Parathyroid adenoma (tissue), 2 donors: ENCODE measurements at regions not wholly inside any gene's neighbourhood (a gene's known extent, or its start where the extent isn't known, plus 50 kb on each side); places are given as distances from the start of the nearest gene placed in this dataset.

Experiments used
- H2AFZ ChIP-seq: fragments of 300-600 bp; sonication (generic); one replicate; pipeline ENCODE4 v1.7.0; 2017; ENCODE audit warnings: antibody characterized with exemption, mild to moderate bottlenecking
- H3K27ac ChIP-seq: fragments of 300-600 bp; sonication (generic); one replicate; pipeline ENCODE4 v1.7.0; 2017
- H3K27me3 ChIP-seq: fragments of 300-600 bp; sonication (generic); one replicate; pipeline ENCODE4 v1.7.0; 2017; ENCODE audit warnings: low read length; ENCODE audit not compliant: control insufficient read depth, insufficient read depth
- H3K36me3 ChIP-seq: fragments of 300-600 bp; sonication (generic); one replicate; pipeline ENCODE4 v1.7.0; 2017; ENCODE audit warnings: low read length; ENCODE audit not compliant: control insufficient read depth, insufficient read depth
- H3K4me1 ChIP-seq: fragments of 300-600 bp; sonication (generic); one replicate; pipeline ENCODE4 v1.7.0; 2017; ENCODE audit warnings: control low read depth
- H3K4me2 ChIP-seq: fragments of 300-600 bp; sonication (generic); one replicate; pipeline ENCODE4 v1.7.0; 2017; ENCODE audit warnings: low read length
- H3K4me3 ChIP-seq: fragments of 300-600 bp; sonication (generic); one replicate; pipeline ENCODE4 v1.7.0; 2017; ENCODE audit warnings: low read depth, low read length
- H3K79me2 ChIP-seq: fragments of 300-600 bp; sonication (generic); one replicate; pipeline ENCODE4 v1.7.0; 2017; ENCODE audit warnings: control low read depth
- H3K9ac ChIP-seq: fragments of 300-600 bp; sonication (generic); one replicate; pipeline ENCODE4 v1.7.0; 2017; ENCODE audit warnings: mild to moderate bottlenecking
- H3K9me3 ChIP-seq: fragments of 300-600 bp; sonication (generic); one replicate; pipeline ENCODE4 v1.7.0; 2017; ENCODE audit warnings: low read length; ENCODE audit not compliant: control insufficient read depth
- TF ChIP-seq, protein P1 (sequence below): fragments of 300-600 bp; sonication (generic); IDR thresholded peaks from one replicate; pipeline ENCODE4 v1.7.0; 2017; ENCODE audit warnings: antibody characterized with exemption, mild to moderate bottlenecking
- donor health status: primary hyperparathyroidism.

DNA sequence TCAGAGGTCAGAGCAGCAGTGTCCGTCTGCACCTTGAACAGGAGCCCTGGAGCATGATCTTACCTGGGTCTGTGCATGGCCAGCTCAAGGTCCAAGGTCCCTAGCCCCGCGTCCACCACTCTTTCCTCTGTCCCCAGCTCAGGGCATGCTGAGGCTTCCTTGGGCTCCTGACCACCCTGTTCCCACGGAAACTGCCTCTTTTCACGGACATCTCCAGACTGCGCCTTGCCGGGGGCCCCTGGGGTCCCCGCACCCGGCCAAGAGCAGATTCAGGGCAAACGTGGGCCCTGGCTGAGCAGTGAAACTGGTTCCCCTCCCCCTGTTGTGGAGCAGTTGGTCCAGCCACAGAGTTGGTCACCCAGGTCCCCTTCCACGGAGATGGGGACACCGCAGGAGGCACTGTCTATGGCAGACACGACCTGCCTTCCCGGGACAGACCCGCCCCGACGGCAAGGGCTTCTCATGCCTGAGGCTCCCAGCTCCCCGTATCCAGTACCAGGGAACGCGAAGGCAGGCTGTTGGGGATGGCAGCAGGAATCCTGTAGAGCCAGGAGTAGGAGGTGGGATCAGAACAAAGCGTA lies 217.4 kb upstream of the PPP2R2D start:
- Histone ChIP-seq H3K9ac (no peak overlapping the region), H3K79me2 (no peaks in the 10 kb centered on the region), H3K27ac (no peak overlapping the region)

DNA sequence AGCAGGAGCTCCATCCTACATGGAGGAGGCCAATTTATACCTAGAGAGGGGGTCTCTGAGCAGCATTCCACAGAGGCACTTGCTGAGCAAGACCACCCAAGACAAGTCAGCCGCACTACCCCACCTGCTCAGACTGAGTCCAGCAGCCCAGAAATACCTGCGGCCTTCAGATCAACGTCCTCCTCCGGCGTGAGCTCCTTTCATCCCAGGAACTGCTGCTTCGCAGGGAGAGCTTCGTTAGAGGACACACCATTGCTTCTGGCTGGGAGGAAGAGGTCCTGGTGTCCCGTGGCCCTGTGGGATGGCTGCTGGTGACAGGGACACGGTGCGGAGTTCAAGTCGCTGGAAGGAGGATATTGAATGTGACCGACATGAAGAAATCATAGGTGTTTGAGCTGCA lies 216.9 kb upstream of the PPP2R2D start:
- no peaks in the 10 kb centered on the region for H3K9me3 ChIP-seq
- no peak overlapping the region for H3K4me2 ChIP-seq

More for the DNA sequence above, 217.4 kb upstream of the PPP2R2D start:
- no peak overlapping the region for H3K4me2 ChIP-seq
- H3K27me3 ChIP-seq, result no peaks in the 10 kb centered on the region
- no peak overlapping the region for H3K4me3 ChIP-seq
- no peaks in the 10 kb centered on the region for H3K9me3 ChIP-seq
- H2AFZ ChIP-seq, result no peak overlapping the region
- H3K4me1 ChIP-seq, result no peaks in the 10 kb centered on the region
- TF ChIP-seq, protein P1, sequence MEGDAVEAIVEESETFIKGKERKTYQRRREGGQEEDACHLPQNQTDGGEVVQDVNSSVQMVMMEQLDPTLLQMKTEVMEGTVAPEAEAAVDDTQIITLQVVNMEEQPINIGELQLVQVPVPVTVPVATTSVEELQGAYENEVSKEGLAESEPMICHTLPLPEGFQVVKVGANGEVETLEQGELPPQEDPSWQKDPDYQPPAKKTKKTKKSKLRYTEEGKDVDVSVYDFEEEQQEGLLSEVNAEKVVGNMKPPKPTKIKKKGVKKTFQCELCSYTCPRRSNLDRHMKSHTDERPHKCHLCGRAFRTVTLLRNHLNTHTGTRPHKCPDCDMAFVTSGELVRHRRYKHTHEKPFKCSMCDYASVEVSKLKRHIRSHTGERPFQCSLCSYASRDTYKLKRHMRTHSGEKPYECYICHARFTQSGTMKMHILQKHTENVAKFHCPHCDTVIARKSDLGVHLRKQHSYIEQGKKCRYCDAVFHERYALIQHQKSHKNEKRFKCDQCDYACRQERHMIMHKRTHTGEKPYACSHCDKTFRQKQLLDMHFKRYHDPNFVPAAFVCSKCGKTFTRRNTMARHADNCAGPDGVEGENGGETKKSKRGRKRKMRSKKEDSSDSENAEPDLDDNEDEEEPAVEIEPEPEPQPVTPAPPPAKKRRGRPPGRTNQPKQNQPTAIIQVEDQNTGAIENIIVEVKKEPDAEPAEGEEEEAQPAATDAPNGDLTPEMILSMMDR, result no peak
- no peaks in the 10 kb centered on the region for H3K36me3 ChIP-seq

DNA sequence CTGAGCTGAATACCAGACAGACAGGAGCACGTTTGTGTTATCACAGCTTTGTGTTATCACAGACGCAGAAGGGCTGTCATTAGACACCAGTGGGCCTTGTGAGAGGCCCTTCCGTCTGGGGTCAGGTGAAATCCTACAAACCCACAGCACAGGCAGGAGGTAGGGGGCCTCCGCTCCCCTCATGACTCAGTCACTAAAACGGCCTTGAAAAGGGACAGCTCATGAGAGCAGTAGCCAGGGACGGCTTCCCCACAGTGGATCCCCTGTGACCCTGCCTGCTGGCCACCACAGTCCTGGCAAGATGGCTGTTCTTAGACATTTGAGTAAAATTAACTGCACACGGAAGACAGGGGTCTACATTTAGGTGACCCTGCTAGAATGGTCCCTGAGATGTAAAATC lies 215.8 kb upstream of the PPP2R2D start:
- Histone ChIP-seq H3K36me3 (no peaks in the 10 kb centered on the region), H3K4me3 (no peak overlapping the region), H3K9ac (no peak overlapping the region), H3K79me2 (no peaks in the 10 kb centered on the region), H3K27ac (no peak overlapping the region), H3K9me3 (no peaks in the 10 kb centered on the region), H3K4me2 (no peak overlapping the region), H3K4me1 (no peaks in the 10 kb centered on the region), H2AFZ (no peak overlapping the region), H3K27me3 (no peaks in the 10 kb centered on the region)
- TF ChIP-seq, protein P1, result no peak

More for the DNA sequence above, 216.9 kb upstream of the PPP2R2D start:
- no peaks in the 10 kb centered on the region for H3K27me3 ChIP-seq
- H3K9ac ChIP-seq, result no peak overlapping the region
- H3K36me3 ChIP-seq, result no peaks in the 10 kb centered on the region
- H3K79me2 ChIP-seq, result no peaks in the 10 kb centered on the region
- no peak overlapping the region for H3K4me3 ChIP-seq
- no peaks in the 10 kb centered on the region for H3K4me1 ChIP-seq
- H3K27ac ChIP-seq, result no peak overlapping the region
- H2AFZ ChIP-seq, result no peak overlapping the region
- TF ChIP-seq, protein P1, result no peak

DNA sequence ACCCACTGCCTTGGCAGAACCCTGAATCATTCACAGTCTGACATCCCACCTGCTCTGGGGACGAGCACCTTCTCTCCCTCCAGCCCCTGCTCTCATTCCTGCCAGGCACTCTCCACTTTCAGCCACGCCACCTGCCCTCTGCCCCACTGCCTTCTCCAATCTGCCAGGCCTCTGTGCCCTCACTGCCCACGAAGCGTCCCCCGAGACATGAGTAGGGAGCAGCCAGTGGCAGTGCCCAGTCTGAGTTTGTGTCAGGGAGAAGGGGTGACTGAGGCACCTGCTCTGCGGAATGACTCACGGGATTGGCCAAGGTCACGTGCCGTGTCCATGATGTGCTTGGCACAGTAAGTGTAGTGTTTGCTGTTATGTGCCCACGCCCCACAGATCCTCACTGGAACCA lies 215.2 kb upstream of the PPP2R2D start:
- no peak overlapping the region for H3K9ac ChIP-seq
- no peak overlapping the region for H3K4me3 ChIP-seq
- no peak overlapping the region for H2AFZ ChIP-seq
- no peak overlapping the region for H3K27ac ChIP-seq
- H3K9me3 ChIP-seq, result no peaks in the 10 kb centered on the region
- H3K4me2 ChIP-seq, result no peak overlapping the region
- H3K36me3 ChIP-seq, result no peaks in the 10 kb centered on the region
- TF ChIP-seq, protein P1, result no peak
- H3K4me1 ChIP-seq, result no peaks in the 10 kb centered on the region
- H3K79me2 ChIP-seq, result no peaks in the 10 kb centered on the region
- H3K27me3 ChIP-seq, result no peaks in the 10 kb centered on the region

DNA sequence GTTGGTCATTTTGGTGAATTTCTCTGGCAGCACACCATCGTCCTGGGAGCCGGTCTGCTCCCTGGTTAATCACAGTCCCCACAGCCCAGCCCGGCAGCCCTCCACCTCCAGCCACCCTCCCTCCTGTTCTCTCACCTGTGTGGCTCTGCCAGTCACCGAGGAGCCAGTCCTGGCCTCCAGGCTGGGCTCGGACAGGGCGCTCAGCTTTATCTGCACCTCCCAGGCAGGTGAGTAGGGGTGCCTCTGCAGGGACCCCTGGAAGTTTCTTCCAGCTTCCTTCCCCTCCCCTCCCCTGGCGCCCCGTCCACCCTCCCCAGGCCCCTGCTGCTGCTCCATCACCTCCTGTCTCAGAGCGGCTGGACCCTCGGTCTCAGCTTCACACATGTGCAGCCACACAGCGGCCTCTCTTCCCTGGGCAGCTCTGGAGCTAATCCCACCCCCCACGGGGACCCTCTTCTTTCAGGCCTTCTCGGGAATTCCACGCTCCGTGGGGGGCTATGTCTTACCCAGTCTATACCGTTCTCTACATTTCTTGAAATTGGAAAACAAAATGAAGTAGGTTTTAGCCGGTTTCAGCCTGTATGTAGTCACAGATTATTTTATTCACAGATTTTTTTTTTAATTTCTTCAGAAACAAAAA lies 213.9 kb upstream of the PPP2R2D start:
- Histone ChIP-seq H3K36me3 (no peaks in the 10 kb centered on the region), H2AFZ (no peak overlapping the region), H3K79me2 (no peaks in the 10 kb centered on the region), H3K4me3 (no peak overlapping the region), H3K4me2 (no peak overlapping the region), H3K9ac (no peak overlapping the region), H3K9me3 (no peaks in the 10 kb centered on the region), H3K27me3 (no peaks in the 10 kb centered on the region), H3K4me1 (no peaks in the 10 kb centered on the region), H3K27ac (no peak overlapping the region)
- TF ChIP-seq, protein P1, result no peak
